PC-3 (cell line): ENCODE measurements at regions not wholly inside any gene's neighbourhood (a gene's known extent, or its start where the extent isn't known, plus 50 kb on each side); places are given as distances from the start of the nearest gene placed in this dataset.

Experiments
- ATAC-seq: fragments of 200-7000 bp; cut with Tn5 transposase; 2 replicates; pipeline ENCODE4 v1.9.1; 2020; ENCODE audit warnings: mild to moderate bottlenecking, moderate library complexity
- BruUV-seq: library from RNA; stranded (reverse); fragments of 400-500 nt; replicated peaks from 2 replicates; lab custom pipeline; 2021; lab: Mats Ljungman, UMichigan
- CTCF ChIA-PET: fragments of 300-600 bp; sonication (Branson Sonifier 250); formaldehyde crosslinking; loops from one replicate; lab custom pipeline; 2022; ENCODE audit warnings: antibody characterized with exemption; lab: Charles Lee
- POLR2A ChIA-PET: fragments of 300-600 bp; sonication (Branson Sonifier 250); formaldehyde crosslinking; loops from one replicate; lab custom pipeline; 2022; ENCODE audit warnings: antibody characterized with exemption; ENCODE audit not compliant: unreplicated experiment; lab: Charles Lee
- DNase-seq: peaks from one replicate; pipeline ENCODE4 v3.0.0-alpha.2; 2015
- H2AFZ ChIP-seq: fragments of 300-600 bp; sonication (generic); 2 replicates; pipeline ENCODE4 v1.6.0; 2016; ENCODE audit warnings: antibody characterized with exemption, low read length
- H3F3A ChIP-seq: fragments of 300-600 bp; sonication (generic); one replicate; pipeline ENCODE4 v1.6.0; 2017; ENCODE audit warnings: antibody characterized with exemption, low read length, control low read depth, mild to moderate bottlenecking; ENCODE audit not compliant: unreplicated experiment
- H3K27ac ChIP-seq: fragments of 300-600 bp; sonication (generic); 2 replicates; pipeline ENCODE4 v1.5.1; 2016; ENCODE audit warnings: mild to moderate bottlenecking, low read length
- H3K27me3 ChIP-seq: fragments of 300-600 bp; sonication (generic); 2 replicates; pipeline ENCODE4 v1.6.1; 2016; ENCODE audit warnings: low read length, mixed read lengths
- H3K36me3 ChIP-seq: fragments of 300-600 bp; sonication (generic); 2 replicates; pipeline ENCODE4 v1.6.1; 2016; ENCODE audit warnings: low read depth, mixed run types, low read length, mixed read lengths
- H3K4me1 ChIP-seq: fragments of 300-600 bp; sonication (generic); 2 replicates; pipeline ENCODE4 v1.5.1; 2016; ENCODE audit warnings: low read length; ENCODE audit not compliant: insufficient read depth
- H3K4me2 ChIP-seq: fragments of 300-600 bp; sonication (generic); 2 replicates; pipeline ENCODE4 v1.6.0; 2016; ENCODE audit warnings: low read length
- H3K4me3 ChIP-seq: fragments of 300-600 bp; sonication (generic); 2 replicates; pipeline ENCODE4 v1.5.1; 2016; ENCODE audit warnings: mild to moderate bottlenecking, low read length, mixed read lengths
- H3K79me2 ChIP-seq: fragments of 300-600 bp; sonication (generic); 2 replicates; pipeline ENCODE4 v1.6.1; 2017; ENCODE audit warnings: low read length, mixed read lengths
- H3K9ac ChIP-seq: fragments of 300-600 bp; sonication (generic); 2 replicates; pipeline ENCODE4 v1.6.0; 2016; ENCODE audit warnings: mild to moderate bottlenecking, low read length
- H3K9me2 ChIP-seq: fragments of 300-600 bp; sonication (generic); replicated peaks from 2 replicates; pipeline ENCODE4 v1.6.1; 2016; ENCODE audit warnings: mixed run types, low read length, mixed read lengths
- H3K9me3 ChIP-seq: fragments of 300-600 bp; sonication (generic); 2 replicates; pipeline ENCODE4 v1.6.1; 2016; ENCODE audit warnings: low read length, mixed read lengths
- H4K20me1 ChIP-seq: fragments of 300-600 bp; sonication (generic); 2 replicates; pipeline ENCODE4 v1.6.1; 2016; ENCODE audit warnings: low read length, mixed read lengths
- CTCF ChIP-seq: fragments of 300-600 bp; sonication (generic); conservative IDR thresholded peaks from 2 replicates; pipeline ENCODE4 v1.5.1; 2017; ENCODE audit warnings: antibody characterized with exemption, low read depth, mild to moderate bottlenecking, low read length
- EZH2 ChIP-seq: fragments of 300-600 bp; sonication (generic); IDR thresholded peaks from one replicate; pipeline ENCODE4 v1.6.1; 2017; ENCODE audit warnings: antibody characterized with exemption, mild to moderate bottlenecking, low read length; ENCODE audit not compliant: unreplicated experiment
- EZH2phosphoT487 ChIP-seq: fragments of 300-600 bp; sonication (generic); IDR thresholded peaks from 2 replicates; pipeline ENCODE4 v1.6.1; 2018; ENCODE audit warnings: mild to moderate bottlenecking, antibody characterized with exemption, low read length, borderline replicate concordance
- intact Hi-C: fragments of 100-400 bp; cut with micrococcal nuclease; formaldehyde crosslinking; loops from 2 replicates; pipeline ENCODE4 v1.9.0; 2023

- Histone ChIP-seq H3K4me1 (no peaks in the 10 kb centered on the region), H2AFZ (no peak overlapping the region), H4K20me1 (no peaks in the 10 kb centered on the region), H3K27ac (no peak overlapping the region), H3F3A (no peaks in the 10 kb centered on the region), H3K4me3 (no peak overlapping the region), H3K4me2 (no peak overlapping the region), H3K9me2 (no peaks in the 10 kb centered on the region), H3K27me3 (no peaks in the 10 kb centered on the region), H3K36me3 (no peaks in the 10 kb centered on the region), H3K9ac (no peak overlapping the region), H3K9me3 (no peaks in the 10 kb centered on the region), H3K79me2 (no peaks in the 10 kb centered on the region)
- intact Hi-C loops, result no loop called here
- no peak for DNase-seq
- CTCF ChIA-PET, result interaction anchor here (0.6 kb wide), 1 partner anchor 51 kb away, joined by 3 read pairs; no protein-coding TSS in a partner anchor
- TF ChIP-seq EZH2phosphoT487, result no peak
- no peak for TF ChIP-seq CTCF
- no peak for ATAC-seq
- POLR2A ChIA-PET, result no interaction called here
- BruUV-seq, result no TSS peak
These were observed 89.8 kb downstream of the C16orf95 start for GRCh38 chr16:87227296-87227951.

- H3K4me3 ChIP-seq, result no peak overlapping the region
- H3K9ac ChIP-seq, result no peak overlapping the region
- ATAC-seq, result no peak
- H3K4me2 ChIP-seq, result no peak overlapping the region
- no peaks in the 10 kb centered on the region for H3K9me2 ChIP-seq
- H3K27ac ChIP-seq, result no peak overlapping the region
- no peaks in the 10 kb centered on the region for H3K27me3 ChIP-seq
- H2AFZ ChIP-seq, result no peak overlapping the region
- H4K20me1 ChIP-seq, result no peaks in the 10 kb centered on the region
- intact Hi-C loops, result no loop called here
- no peaks in the 10 kb centered on the region for H3K4me1 ChIP-seq
- no TSS peak for BruUV-seq
- CTCF ChIA-PET, result no interaction called here
- no peaks in the 10 kb centered on the region for H3F3A ChIP-seq
- POLR2A ChIA-PET, result interaction anchor here (0.5 kb wide), 1 partner anchor 1182 kb away, joined by 5 read pairs; no protein-coding TSS in a partner anchor
- no peaks in the 10 kb centered on the region for H3K79me2 ChIP-seq
- H3K9me3 ChIP-seq, result no peaks in the 10 kb centered on the region
- H3K36me3 ChIP-seq, result no peaks in the 10 kb centered on the region
- TF ChIP-seq EZH2 (no peak), EZH2phosphoT487 (no peak)
- DNase-seq, result no peak
These were observed 88.8 kb downstream of the C16orf95 start for GRCh38 chr16:87228363-87228762.

- no TSS peak for BruUV-seq
- no peaks in the 10 kb centered on the region for H3K79me2 ChIP-seq
- H3K9ac ChIP-seq, result no peak overlapping the region
- intact Hi-C loops, result no loop called here
- TF ChIP-seq EZH2phosphoT487 (no peak), CTCF (no peak), EZH2 (no peak)
- H3K4me3 ChIP-seq, result no peak overlapping the region
- H3K4me2 ChIP-seq, result no peak overlapping the region
- no peak for ATAC-seq
- no peaks in the 10 kb centered on the region for H3K27me3 ChIP-seq
- ChIA-PET POLR2A (interaction anchor here (0.5 kb wide), 1 partner anchor 1183 kb away, joined by 5 read pairs; no protein-coding TSS in a partner anchor), CTCF (no interaction called here)
- H3K36me3 ChIP-seq, result no peaks in the 10 kb centered on the region
- no peak overlapping the region for H3K27ac ChIP-seq
- H4K20me1 ChIP-seq, result no peaks in the 10 kb centered on the region
- H3K4me1 ChIP-seq, result no peaks in the 10 kb centered on the region
- H3F3A ChIP-seq, result no peaks in the 10 kb centered on the region
- DNase-seq, result no peak
- no peaks in the 10 kb centered on the region for H3K9me2 ChIP-seq
- H3K9me3 ChIP-seq, result no peaks in the 10 kb centered on the region
- H2AFZ ChIP-seq, result no peak overlapping the region
These were observed 87.7 kb downstream of the C16orf95 start for GRCh38 chr16:87229230-87230188.
